ENCODE measurements at regions not wholly inside any gene's neighbourhood (a gene's known extent, or its start where the extent isn't known, plus 50 kb on each side); places are given as distances from the start of the nearest gene placed in this dataset.

GRCh38 chr1:55420026-55420425 is 204.9 kb upstream of the USP24 start (continued):
- no peak for TF ChIP-seq TERF1 (CRISPR knock-in tag; IDR thresholded peaks at IDR 0.05)
- no peak for TF ChIP-seq DNMT1 (CRISPR knock-in tag; IDR thresholded peaks at IDR 0.05)

GRCh38 chr1:55418208-55419000 is 203.2 kb upstream of the USP24 start:
- ChIA-PET CTCF (ENCODE audit: low intra/inter-chr PET ratio, low total read pairs) (no interaction called here), POLR2A (no interaction called here)
- Histone ChIP-seq H3K9me3 (ENCODE audit: low read length) (no peaks in the 10 kb centered on the region), H3K27ac (ENCODE audit: extremely low read length, insufficient read depth, low read length) (no peak overlapping the region), H3K27me3 (ENCODE audit: control insufficient read depth in 1 of 2, insufficient read depth in 2 of 2, low read length in 2 of 2) (no peaks in the 10 kb centered on the region), H3K79me2 (ENCODE audit: insufficient read depth, low read length) (no peaks in the 10 kb centered on the region), H2AFZ (ENCODE audit: low read length) (no peak overlapping the region), H3K4me2 (ENCODE audit: low read depth, low read length) (no peak overlapping the region), H3K36me3 (replicated peaks in 1 of 2; ENCODE audit: control insufficient read depth in 1 of 2, insufficient read depth in 2 of 2, low read length in 2 of 2) (no peaks in the 10 kb centered on the region), H3K9ac (ENCODE audit: insufficient read depth, low read depth, low read length) (no peak overlapping the region), H3K4me3 (replicated peaks in 1 of 3; ENCODE audit: insufficient read depth in 1 of 3, low read depth in 2 of 3, low read length in 3 of 3) (no peak overlapping the region), H3K4me1 (ENCODE audit: insufficient read depth, low read length) (peaks cover 55% of the 10 kb centered on the region), H4K20me1 (ENCODE audit: insufficient read depth, low read length) (no peaks in the 10 kb centered on the region)
- no TSS peak for BruUV-seq (replicated peaks)
- 82% methylated on average over 10 of the region's 10 CpGs for WGBS (ENCODE audit: low lambda C conversion rate)
- in situ Hi-C loops (cut with HindIII; ENCODE audit: extremely low pct_ligation_motif_present, low pct_unique_long_range_greater_than_20kb) (no loop called here), intact Hi-C loops (cut with micrococcal nuclease; ENCODE audit: unreplicated experiment) (no loop called here)
- no peak for TF ChIP-seq ZBTB10 (CRISPR knock-in tag; IDR thresholded peaks at IDR 0.05; ENCODE audit: borderline replicate concordance)
- FAIRE-seq = no peak
- DNase-seq (ENCODE audit: low spot score) = no peak
- no peak for ATAC-seq
